ENCODE measurements at regions not wholly inside any gene's neighbourhood (a gene's known extent, or its start where the extent isn't known, plus 50 kb on each side); places are given as distances from the start of the nearest gene placed in this dataset.

GRCh38 chr7:16205466-16205865, 215.9 kb downstream of the CRPPA start:
- Histone ChIP-seq H3K4me1 (ENCODE audit: control insufficient read depth, insufficient read depth, low read length) (no peaks in the 10 kb centered on the region), H3K4me3 (ENCODE audit: low read length) (no peak overlapping the region), H3K27ac (ENCODE audit: low read length) (no peak overlapping the region), H3K36me3 (ENCODE audit: control insufficient read depth, insufficient read depth, low read length) (no peaks in the 10 kb centered on the region), H3K27me3 (ENCODE audit: control insufficient read depth, insufficient read depth, low read length) (no peaks in the 10 kb centered on the region), H3K9me3 (replicated peaks; ENCODE audit: control insufficient read depth, low read depth, low read length) (no peaks in the 10 kb centered on the region)
- no peak for DNase-seq
- WGBS (ENCODE audit: insufficient coverage): no CpG with 5 or more reads among the region's 2 CpGs

- Histone ChIP-seq H3K27ac (ENCODE audit: low read length) (no peak overlapping the region), H3K9me3 (replicated peaks; ENCODE audit: control insufficient read depth, low read depth, low read length) (no peaks in the 10 kb centered on the region), H3K27me3 (ENCODE audit: control insufficient read depth, insufficient read depth, low read length) (no peaks in the 10 kb centered on the region), H3K4me3 (ENCODE audit: low read length) (no peak overlapping the region), H3K36me3 (ENCODE audit: control insufficient read depth, insufficient read depth, low read length) (no peaks in the 10 kb centered on the region), H3K4me1 (ENCODE audit: control insufficient read depth, insufficient read depth, low read length) (no peaks in the 10 kb centered on the region)
- DNase-seq: peak; percentile 20
- WGBS (ENCODE audit: insufficient coverage): no CpG with 5 or more reads among the region's 2 CpGs
These were observed 216.4 kb downstream of the CRPPA start for GRCh38 chr7:16204953-16205352.

GRCh38 chr7:16203065-16203464, 218.3 kb downstream of the CRPPA start:
- H3K4me1 ChIP-seq (ENCODE audit: control insufficient read depth, insufficient read depth, low read length): no peaks in the 10 kb centered on the region
- no peaks in the 10 kb centered on the region for H3K36me3 ChIP-seq (ENCODE audit: control insufficient read depth, insufficient read depth, low read length)
- no peaks in the 10 kb centered on the region for H3K9me3 ChIP-seq (replicated peaks; ENCODE audit: control insufficient read depth, low read depth, low read length)
- WGBS (ENCODE audit: insufficient coverage): no CpG with 5 or more reads among the region's 3 CpGs
- no peak for DNase-seq
- no peak overlapping the region for H3K27ac ChIP-seq (ENCODE audit: low read length)
- H3K4me3 ChIP-seq (ENCODE audit: low read length): no peak overlapping the region
- H3K27me3 ChIP-seq (ENCODE audit: control insufficient read depth, insufficient read depth, low read length): no peaks in the 10 kb centered on the region

GRCh38 chr7:16202303-16202702, 219.0 kb downstream of the CRPPA start:
- H3K9me3 ChIP-seq (replicated peaks; ENCODE audit: control insufficient read depth, low read depth, low read length): no peaks in the 10 kb centered on the region
- no peaks in the 10 kb centered on the region for H3K4me1 ChIP-seq (ENCODE audit: control insufficient read depth, insufficient read depth, low read length)
- H3K4me3 ChIP-seq (ENCODE audit: low read length): no peak overlapping the region
- H3K27me3 ChIP-seq (ENCODE audit: control insufficient read depth, insufficient read depth, low read length): no peaks in the 10 kb centered on the region
- H3K36me3 ChIP-seq (ENCODE audit: control insufficient read depth, insufficient read depth, low read length): no peaks in the 10 kb centered on the region
- no peak for DNase-seq
- H3K27ac ChIP-seq (ENCODE audit: low read length): no peak overlapping the region

GRCh38 chr7:16200591-16200990, 220.7 kb downstream of the CRPPA start:
- WGBS (ENCODE audit: insufficient coverage): no CpG with 5 or more reads among the region's 1 CpG
- no peaks in the 10 kb centered on the region for H3K4me1 ChIP-seq (ENCODE audit: control insufficient read depth, insufficient read depth, low read length)
- no peaks in the 10 kb centered on the region for H3K36me3 ChIP-seq (ENCODE audit: control insufficient read depth, insufficient read depth, low read length)
- H3K27ac ChIP-seq (ENCODE audit: low read length): no peak overlapping the region
- no peaks in the 10 kb centered on the region for H3K27me3 ChIP-seq (ENCODE audit: control insufficient read depth, insufficient read depth, low read length)
- DNase-seq: no peak
- H3K9me3 ChIP-seq (replicated peaks; ENCODE audit: control insufficient read depth, low read depth, low read length): no peaks in the 10 kb centered on the region
- H3K4me3 ChIP-seq (ENCODE audit: low read length): no peak overlapping the region

GRCh38 chr7:16193631-16194030, 227.7 kb downstream of the CRPPA start:
- no peaks in the 10 kb centered on the region for H3K27me3 ChIP-seq (ENCODE audit: control insufficient read depth, insufficient read depth, low read length)
- no peak overlapping the region for H3K4me3 ChIP-seq (ENCODE audit: low read length)
- no peaks in the 10 kb centered on the region for H3K36me3 ChIP-seq (ENCODE audit: control insufficient read depth, insufficient read depth, low read length)
- no peak for DNase-seq
- 75% methylated on average over 2 of the region's 4 CpGs for WGBS (ENCODE audit: insufficient coverage)
- no peaks in the 10 kb centered on the region for H3K4me1 ChIP-seq (ENCODE audit: control insufficient read depth, insufficient read depth, low read length)
- H3K9me3 ChIP-seq (replicated peaks; ENCODE audit: control insufficient read depth, low read depth, low read length): no peaks in the 10 kb centered on the region
- H3K27ac ChIP-seq (ENCODE audit: low read length): no peak overlapping the region

GRCh38 chr7:16189026-16189715, 232.2 kb downstream of the CRPPA start:
- no CpG with 5 or more reads among the region's 2 CpGs for WGBS (ENCODE audit: insufficient coverage)
- Histone ChIP-seq H3K27ac (ENCODE audit: low read length) (no peak overlapping the region), H3K4me1 (ENCODE audit: control insufficient read depth, insufficient read depth, low read length) (no peaks in the 10 kb centered on the region), H3K4me3 (ENCODE audit: low read length) (no peak overlapping the region), H3K9me3 (replicated peaks; ENCODE audit: control insufficient read depth, low read depth, low read length) (no peaks in the 10 kb centered on the region), H3K27me3 (ENCODE audit: control insufficient read depth, insufficient read depth, low read length) (no peaks in the 10 kb centered on the region), H3K36me3 (ENCODE audit: control insufficient read depth, insufficient read depth, low read length) (no peaks in the 10 kb centered on the region)
- DNase-seq: no peak

GRCh38 chr7:16187131-16187530, 234.2 kb downstream of the CRPPA start:
- DNase-seq: no peak
- no peak overlapping the region for H3K27ac ChIP-seq (ENCODE audit: low read length)
- no peak overlapping the region for H3K4me3 ChIP-seq (ENCODE audit: low read length)
- no peaks in the 10 kb centered on the region for H3K9me3 ChIP-seq (replicated peaks; ENCODE audit: control insufficient read depth, low read depth, low read length)
- no peaks in the 10 kb centered on the region for H3K36me3 ChIP-seq (ENCODE audit: control insufficient read depth, insufficient read depth, low read length)
- no peaks in the 10 kb centered on the region for H3K27me3 ChIP-seq (ENCODE audit: control insufficient read depth, insufficient read depth, low read length)
- no peaks in the 10 kb centered on the region for H3K4me1 ChIP-seq (ENCODE audit: control insufficient read depth, insufficient read depth, low read length)
- no CpG with 5 or more reads among the region's 1 CpG for WGBS (ENCODE audit: insufficient coverage)

- Histone ChIP-seq H3K27me3 (ENCODE audit: control insufficient read depth, insufficient read depth, low read length) (no peaks in the 10 kb centered on the region), H3K27ac (ENCODE audit: low read length) (no peak overlapping the region), H3K4me3 (ENCODE audit: low read length) (no peak overlapping the region), H3K4me1 (ENCODE audit: control insufficient read depth, insufficient read depth, low read length) (no peaks in the 10 kb centered on the region), H3K36me3 (ENCODE audit: control insufficient read depth, insufficient read depth, low read length) (no peaks in the 10 kb centered on the region), H3K9me3 (replicated peaks; ENCODE audit: control insufficient read depth, low read depth, low read length) (no peaks in the 10 kb centered on the region)
- DNase-seq: no peak
- WGBS (ENCODE audit: insufficient coverage): no CpG with 5 or more reads among the region's 2 CpGs
These were observed 242.8 kb downstream of the CRPPA start for GRCh38 chr7:16178585-16178984.

- H3K4me3 ChIP-seq (ENCODE audit: low read length): no peak overlapping the region
- no peaks in the 10 kb centered on the region for H3K36me3 ChIP-seq (ENCODE audit: control insufficient read depth, insufficient read depth, low read length)
- H3K4me1 ChIP-seq (ENCODE audit: control insufficient read depth, insufficient read depth, low read length): no peaks in the 10 kb centered on the region
- no peaks in the 10 kb centered on the region for H3K27me3 ChIP-seq (ENCODE audit: control insufficient read depth, insufficient read depth, low read length)
- no peaks in the 10 kb centered on the region for H3K9me3 ChIP-seq (replicated peaks; ENCODE audit: control insufficient read depth, low read depth, low read length)
- peak; percentile 29 for DNase-seq
- no peak overlapping the region for H3K27ac ChIP-seq (ENCODE audit: low read length)
- no CpG with 5 or more reads among the region's 2 CpGs for WGBS (ENCODE audit: insufficient coverage)
These were observed 243.2 kb downstream of the CRPPA start for GRCh38 chr7:16178092-16178491.

GRCh38 chr7:16174253-16174652, 247.1 kb downstream of the CRPPA start:
- H3K27ac ChIP-seq (ENCODE audit: low read length): no peak overlapping the region
- H3K4me3 ChIP-seq (ENCODE audit: low read length): no peak overlapping the region
- H3K4me1 ChIP-seq (ENCODE audit: control insufficient read depth, insufficient read depth, low read length): no peaks in the 10 kb centered on the region
- H3K9me3 ChIP-seq (replicated peaks; ENCODE audit: control insufficient read depth, low read depth, low read length): peaks cover 4% of the 10 kb centered on the region
- 100% methylated on average over 1 of the region's 4 CpGs for WGBS (ENCODE audit: insufficient coverage)
- H3K36me3 ChIP-seq (ENCODE audit: control insufficient read depth, insufficient read depth, low read length): no peaks in the 10 kb centered on the region
- no peak for DNase-seq
- no peaks in the 10 kb centered on the region for H3K27me3 ChIP-seq (ENCODE audit: control insufficient read depth, insufficient read depth, low read length)

Measured in muscle of leg (tissue), 3 donors.